ENCODE measurements at regions not wholly inside any gene's neighbourhood (a gene's known extent, or its start where the extent isn't known, plus 50 kb on each side); places are given as distances from the start of the nearest gene placed in this dataset.

GRCh38 chr12:13431041-13431440 lies 234.5 kb downstream of the EMP1 start (continued):
- no peak for TF ChIP-seq ZBED1 (IDR thresholded peaks at IDR 0.05; ENCODE audit: borderline replicate concordance)

DNA sequence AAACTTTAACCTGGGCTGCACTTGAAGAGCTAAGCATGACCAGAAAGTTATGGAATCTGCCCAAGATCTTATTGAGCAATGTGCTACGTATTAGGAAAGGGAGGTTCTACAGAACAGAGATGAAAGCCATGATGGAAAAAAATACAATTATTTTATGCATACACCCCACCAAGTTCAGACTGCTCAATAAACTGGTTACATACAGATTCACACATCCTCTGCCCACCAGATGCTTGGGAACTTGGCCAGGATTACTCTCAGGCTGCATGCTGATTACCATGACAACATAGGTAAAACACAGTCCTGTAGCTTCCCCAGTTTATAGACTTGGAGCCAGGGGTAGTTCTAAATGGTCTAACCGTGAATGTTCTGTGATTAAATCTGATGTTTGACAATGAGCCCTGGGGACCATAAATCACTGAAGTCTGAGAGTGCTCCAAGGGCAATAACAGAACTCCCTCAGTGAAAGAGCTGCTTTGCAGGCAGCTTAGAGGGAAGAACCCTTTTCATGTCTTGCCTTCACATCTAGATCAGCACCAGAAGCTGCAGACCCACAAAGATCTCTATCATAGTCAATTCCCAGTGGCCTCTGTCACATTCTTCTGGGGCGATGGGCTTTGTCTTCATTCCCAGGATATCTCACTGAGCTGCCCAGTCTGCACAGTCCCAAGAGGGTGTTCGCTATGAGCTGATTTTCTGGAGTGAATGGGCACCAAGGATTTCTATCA lies 232.2 kb downstream of the EMP1 start:
- Histone ChIP-seq H3K9ac (ENCODE audit: control insufficient read depth, insufficient read depth, low read length) (no peak overlapping the region), H3K27ac (ENCODE audit: control insufficient read depth, insufficient read depth) (no peak overlapping the region), H3K4me2 (ENCODE audit: control insufficient read depth, insufficient read depth) (no peak overlapping the region), H3K36me3 (ENCODE audit: control insufficient read depth in 2 of 2, insufficient read depth in 2 of 2, low read length in 1 of 2) (no peaks in the 10 kb centered on the region), H3K27me3 (replicated peaks in 1 of 2; ENCODE audit: control insufficient read depth in 2 of 2, insufficient read depth in 2 of 2, low read length in 1 of 2) (no peaks in the 10 kb centered on the region), H3K9me3 (replicated peaks; ENCODE audit: control insufficient read depth, insufficient read depth, low read length) (no peaks in the 10 kb centered on the region; the same call in 2 of the 3 replicates), H3K4me1 (ENCODE audit: control insufficient read depth, insufficient read depth, low read length) (no peaks in the 10 kb centered on the region), H3K4me3 (no peak overlapping the region), H2AFZ (ENCODE audit: control insufficient read depth, low read depth, low read length) (no peak overlapping the region), H4K20me1 (ENCODE audit: control insufficient read depth, insufficient read depth) (no peaks in the 10 kb centered on the region), H3K79me2 (ENCODE audit: control insufficient read depth, insufficient read depth, low read length) (no peaks in the 10 kb centered on the region)
- CTCF ChIA-PET = interaction anchor here (1.1 kb wide), 1 partner anchor 79 kb away, joined by 3 read pairs; no protein-coding TSS in a partner anchor
- RAD21 ChIA-PET (ENCODE audit: unreplicated experiment) = no interaction called here
- no peak for DNase-seq (ENCODE audit: low read depth, low spot score)
- no peak for FAIRE-seq
- SMC1A ChIA-PET (ENCODE audit: uncharacterized antibody, unreplicated experiment) = no interaction called here
- BruUV-seq (replicated peaks) = no TSS peak
- ATAC-seq = no peak
- 1% methylated on average over 4 of the region's 4 CpGs for WGBS (ENCODE audit: insufficient coverage, insufficient replicate concordance, low lambda C conversion rate, missing lambda C conversion rate)
- in situ Hi-C loops (cut with MboI) (no loop called here), intact Hi-C loops (cut with micrococcal nuclease; ENCODE audit: unreplicated experiment) (no loop called here)
- POLR2A ChIA-PET = no interaction called here
- TF ChIP-seq FOXM1 (IDR thresholded peaks at IDR 0.05; ENCODE audit: low read depth, low read length) (no peak), SP1 (IDR thresholded peaks at IDR 0.05; ENCODE audit: low read depth, low read length) (no peak), HSF1 (IDR thresholded peaks at IDR 0.05; ENCODE audit: low read depth, low read length) (no peak), SMAD1 (IDR thresholded peaks at IDR 0.05; ENCODE audit: low read depth, partially characterized antibody) (no peak), SRF (IDR thresholded peaks at IDR 0.05; ENCODE audit: low read depth in 2 of 2, low read length in 2 of 2) (no peak), TARDBP (IDR thresholded peaks at IDR 0.05; ENCODE audit: borderline replicate concordance) (no peak), ZNF622 (IDR thresholded peaks at IDR 0.05) (no peak), GABPA (IDR thresholded peaks at IDR 0.05; ENCODE audit: low read depth) (no peak), CBX5 (IDR thresholded peaks at IDR 0.05; ENCODE audit: low read depth) (no peak), STAT1 (conservative IDR thresholded peaks at IDR 0.05) (no peak), ZNF687 (IDR thresholded peaks at IDR 0.05) (no peak), ELK1 (IDR thresholded peaks at IDR 0.05; ENCODE audit: low read depth, low read length) (no peak), KDM1A (IDR thresholded peaks at IDR 0.05; ENCODE audit: borderline replicate concordance) (no peak), PAX5 (IDR thresholded peaks at IDR 0.05; ENCODE audit: borderline replicate concordance, low read depth, low read length) (no peak), NFYB (IDR thresholded peaks at IDR 0.05; ENCODE audit: insufficient read depth, low read depth, low read length) (no peak), MTA2 (IDR thresholded peaks at IDR 0.05; ENCODE audit: low read depth) (no peak), ETV6 (conservative IDR thresholded peaks at IDR 0.05 in 1 of 2, IDR thresholded peaks at IDR 0.05 in 1 of 2; ENCODE audit: borderline replicate concordance in 1 of 2, low read depth in 1 of 2) (no peak)

Data from GM12878 (cell line).